GM12878 (cell line): ENCODE measurements at regions not wholly inside any gene's neighbourhood (a gene's known extent, or its start where the extent isn't known, plus 50 kb on each side); places are given as distances from the start of the nearest gene placed in this dataset.

Experiments used
- CHD2 ChIP-seq: IDR thresholded peaks from 2 replicates; pipeline ENCODE4 v1.6.1; 2011; ENCODE audit warnings: low read depth, low read length, improper control_type of control experiment, borderline replicate concordance
- EGR1 ChIP-seq, 2 experiments: IDR thresholded peaks; 1 replicate in 1 of 2; 2 replicates in 1 of 2; pipeline ENCODE4 v1.6.1; 2011 to 2012; ENCODE audit warnings: low read depth in 2 of 2, low read length in 2 of 2, borderline replicate concordance in 1 of 2, mild to moderate bottlenecking in 1 of 2, moderate library complexity in 1 of 2
- EZH2 ChIP-seq: IDR thresholded peaks from 2 replicates; pipeline ENCODE4 v1.6.1; 2012; ENCODE audit warnings: low read depth, mild to moderate bottlenecking, control low read depth, inconsistent platforms, low read length, borderline replicate concordance; ENCODE audit not compliant: control insufficient read depth
- NR2F1 ChIP-seq: fragments of 450-650 bp; conservative IDR thresholded peaks from 2 replicates; pipeline ENCODE4 v1.6.1; 2017; ENCODE audit warnings: mild to moderate bottlenecking
- POLR2A ChIP-seq: IDR thresholded peaks from 2 replicates; pipeline ENCODE4 v1.6.1; 2011; ENCODE audit warnings: low read depth, mild to moderate bottlenecking, low read length
- SP1 ChIP-seq: IDR thresholded peaks from one replicate; pipeline ENCODE4 v1.6.1; 2011; ENCODE audit warnings: low read depth, low read length
- SUZ12 ChIP-seq: fragments of 200-600 bp; sonication (generic); IDR thresholded peaks from one replicate; pipeline ENCODE4 v1.6.1; 2018; ENCODE audit warnings: antibody characterized with exemption, mild to moderate bottlenecking; ENCODE audit not compliant: unreplicated experiment
- TAF1 ChIP-seq: IDR thresholded peaks from 2 replicates; pipeline ENCODE4 v1.6.1; 2011; ENCODE audit warnings: mild to moderate bottlenecking, low read depth, low read length, borderline replicate concordance
- TF ChIP-seq, protein P1 (sequence below), 3 experiments: IDR thresholded peaks in 2 of 3; conservative IDR thresholded peaks in 1 of 3; 2 replicates each; pipeline ENCODE4 v1.5.1; 2011; ENCODE audit warnings: low read depth in 3 of 3, low read length in 3 of 3, mild to moderate bottlenecking in 3 of 3, control low read depth in 2 of 3, moderate library complexity in 2 of 3, inconsistent platforms in 1 of 3, mixed read lengths in 1 of 3; ENCODE audit not compliant: control insufficient read depth in 2 of 3, insufficient read depth in 1 of 3; ENCODE audit errors: extremely low read depth in 1 of 3
- TF ChIP-seq, protein P2 (sequence below): fragments of 450-650 bp; IDR thresholded peaks from 2 replicates; pipeline ENCODE4 v1.6.1; 2018; ENCODE audit warnings: mild to moderate bottlenecking, low read depth, moderate library complexity; ENCODE audit not compliant: partially characterized antibody
- TF ChIP-seq, protein P3 (sequence below): fragments of 450-650 bp; IDR thresholded peaks from 2 replicates; pipeline ENCODE4 v1.6.1; 2014; ENCODE audit warnings: mild to moderate bottlenecking

DNA sequence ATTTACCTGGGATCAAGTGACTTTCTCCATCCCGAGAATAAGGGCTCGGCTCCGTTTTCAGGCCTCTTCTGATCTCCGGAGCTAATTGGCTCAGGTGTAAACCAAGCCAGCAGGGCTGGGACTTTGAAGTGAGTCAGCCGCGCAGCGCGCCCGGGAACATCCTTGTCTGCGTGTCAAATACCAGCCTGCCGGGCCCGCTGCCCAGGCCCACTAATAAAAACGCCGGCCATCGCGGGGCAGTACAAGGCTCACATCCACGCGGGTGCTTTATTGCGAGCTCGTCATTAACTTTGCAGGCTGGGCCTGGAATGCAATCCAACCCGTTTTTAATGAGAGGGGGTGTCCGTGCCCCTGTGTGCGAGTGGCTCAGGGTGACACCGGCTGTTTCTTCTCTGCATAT, 416.8 kb downstream of the IRX2 start:
- TF ChIP-seq SUZ12 (no peak), EGR1 (IDR thresholded peaks at IDR 0.05; ENCODE audit: borderline replicate concordance in 1 of 2, low read depth in 2 of 2, low read length in 2 of 2) (no peak), POLR2A (no peak), SP1 (no peak), EZH2 (no peak), TAF1 (no peak), CHD2 (no peak), NR2F1 (no peak)
- TF ChIP-seq, protein P1, sequence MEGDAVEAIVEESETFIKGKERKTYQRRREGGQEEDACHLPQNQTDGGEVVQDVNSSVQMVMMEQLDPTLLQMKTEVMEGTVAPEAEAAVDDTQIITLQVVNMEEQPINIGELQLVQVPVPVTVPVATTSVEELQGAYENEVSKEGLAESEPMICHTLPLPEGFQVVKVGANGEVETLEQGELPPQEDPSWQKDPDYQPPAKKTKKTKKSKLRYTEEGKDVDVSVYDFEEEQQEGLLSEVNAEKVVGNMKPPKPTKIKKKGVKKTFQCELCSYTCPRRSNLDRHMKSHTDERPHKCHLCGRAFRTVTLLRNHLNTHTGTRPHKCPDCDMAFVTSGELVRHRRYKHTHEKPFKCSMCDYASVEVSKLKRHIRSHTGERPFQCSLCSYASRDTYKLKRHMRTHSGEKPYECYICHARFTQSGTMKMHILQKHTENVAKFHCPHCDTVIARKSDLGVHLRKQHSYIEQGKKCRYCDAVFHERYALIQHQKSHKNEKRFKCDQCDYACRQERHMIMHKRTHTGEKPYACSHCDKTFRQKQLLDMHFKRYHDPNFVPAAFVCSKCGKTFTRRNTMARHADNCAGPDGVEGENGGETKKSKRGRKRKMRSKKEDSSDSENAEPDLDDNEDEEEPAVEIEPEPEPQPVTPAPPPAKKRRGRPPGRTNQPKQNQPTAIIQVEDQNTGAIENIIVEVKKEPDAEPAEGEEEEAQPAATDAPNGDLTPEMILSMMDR (IDR thresholded peaks at IDR 0.05 in 2 of 3, conservative IDR thresholded peaks at IDR 0.05 in 1 of 3; ENCODE audit: control insufficient read depth in 2 of 3, extremely low read depth in 1 of 3, insufficient read depth in 1 of 3, low read depth in 3 of 3, low read length in 3 of 3) = no peak
- TF ChIP-seq, protein P2, sequence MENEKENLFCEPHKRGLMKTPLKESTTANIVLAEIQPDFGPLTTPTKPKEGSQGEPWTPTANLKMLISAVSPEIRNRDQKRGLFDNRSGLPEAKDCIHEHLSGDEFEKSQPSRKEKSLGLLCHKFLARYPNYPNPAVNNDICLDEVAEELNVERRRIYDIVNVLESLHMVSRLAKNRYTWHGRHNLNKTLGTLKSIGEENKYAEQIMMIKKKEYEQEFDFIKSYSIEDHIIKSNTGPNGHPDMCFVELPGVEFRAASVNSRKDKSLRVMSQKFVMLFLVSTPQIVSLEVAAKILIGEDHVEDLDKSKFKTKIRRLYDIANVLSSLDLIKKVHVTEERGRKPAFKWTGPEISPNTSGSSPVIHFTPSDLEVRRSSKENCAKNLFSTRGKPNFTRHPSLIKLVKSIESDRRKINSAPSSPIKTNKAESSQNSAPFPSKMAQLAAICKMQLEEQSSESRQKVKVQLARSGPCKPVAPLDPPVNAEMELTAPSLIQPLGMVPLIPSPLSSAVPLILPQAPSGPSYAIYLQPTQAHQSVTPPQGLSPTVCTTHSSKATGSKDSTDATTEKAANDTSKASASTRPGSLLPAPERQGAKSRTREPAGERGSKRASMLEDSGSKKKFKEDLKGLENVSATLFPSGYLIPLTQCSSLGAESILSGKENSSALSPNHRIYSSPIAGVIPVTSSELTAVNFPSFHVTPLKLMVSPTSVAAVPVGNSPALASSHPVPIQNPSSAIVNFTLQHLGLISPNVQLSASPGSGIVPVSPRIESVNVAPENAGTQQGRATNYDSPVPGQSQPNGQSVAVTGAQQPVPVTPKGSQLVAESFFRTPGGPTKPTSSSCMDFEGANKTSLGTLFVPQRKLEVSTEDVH = no peak
- TF ChIP-seq, protein P3, sequence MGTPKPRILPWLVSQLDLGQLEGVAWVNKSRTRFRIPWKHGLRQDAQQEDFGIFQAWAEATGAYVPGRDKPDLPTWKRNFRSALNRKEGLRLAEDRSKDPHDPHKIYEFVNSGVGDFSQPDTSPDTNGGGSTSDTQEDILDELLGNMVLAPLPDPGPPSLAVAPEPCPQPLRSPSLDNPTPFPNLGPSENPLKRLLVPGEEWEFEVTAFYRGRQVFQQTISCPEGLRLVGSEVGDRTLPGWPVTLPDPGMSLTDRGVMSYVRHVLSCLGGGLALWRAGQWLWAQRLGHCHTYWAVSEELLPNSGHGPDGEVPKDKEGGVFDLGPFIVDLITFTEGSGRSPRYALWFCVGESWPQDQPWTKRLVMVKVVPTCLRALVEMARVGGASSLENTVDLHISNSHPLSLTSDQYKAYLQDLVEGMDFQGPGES = no peak
